Subcutaneous abdominal adipose tissue (tissue), 5 donors: ENCODE measurements at regions not wholly inside any gene's neighbourhood (a gene's known extent, or its start where the extent isn't known, plus 50 kb on each side); places are given as distances from the start of the nearest gene placed in this dataset.

Experiments used
- H3K27ac ChIP-seq: one replicate; pipeline ENCODE4 v1.7.0; 2013; ENCODE audit warnings: low read depth, mild to moderate bottlenecking, inconsistent platforms, low read length, moderate library complexity
- H3K27me3 ChIP-seq, 5 donors: one replicate each; pipeline ENCODE4 v1.7.0; 2013; ENCODE audit warnings: low read length in 5 of 5, inconsistent platforms in 1 of 5; ENCODE audit not compliant: control insufficient read depth in 5 of 5, insufficient read depth in 4 of 5
- H3K36me3 ChIP-seq, 5 donors: one replicate each; pipeline ENCODE4 v1.7.0; 2013; ENCODE audit warnings: low read length in 5 of 5; ENCODE audit not compliant: control insufficient read depth in 5 of 5, insufficient read depth in 5 of 5
- H3K4me1 ChIP-seq, 5 donors: one replicate each; pipeline ENCODE4 v1.7.0; 2013; ENCODE audit warnings: low read length in 5 of 5, mild to moderate bottlenecking in 3 of 5, moderate library complexity in 1 of 5; ENCODE audit not compliant: control insufficient read depth in 5 of 5, insufficient read depth in 5 of 5
- H3K4me3 ChIP-seq, 5 donors: one replicate each; pipeline ENCODE4 v1.7.0; 2013; ENCODE audit warnings: low read length in 5 of 5, low read depth in 1 of 5
- H3K9ac ChIP-seq, 5 donors: one replicate each; pipeline ENCODE4 v1.7.0; 2013; ENCODE audit warnings: low read length in 5 of 5, mild to moderate bottlenecking in 4 of 5, moderate library complexity in 3 of 5
- H3K9me3 ChIP-seq, 5 donors: one replicate each; pipeline ENCODE4 v1.7.0; 2013; ENCODE audit warnings: low read length in 5 of 5; ENCODE audit not compliant: control insufficient read depth in 5 of 5
- donor health status: healthy.
- donor health status: healthy.
- donor health status: healthy.
- donor health status: healthy.
- donor health status: healthy.

- no peak overlapping the region for H3K9ac ChIP-seq
- no peaks in the 10 kb centered on the region for H3K9me3 ChIP-seq
- H3K27me3 ChIP-seq: no peaks in the 10 kb centered on the region
- no peaks in the 10 kb centered on the region for H3K36me3 ChIP-seq
- no peak overlapping the region for H3K4me3 ChIP-seq
- no peaks in the 10 kb centered on the region for H3K4me1 ChIP-seq
- H3K27ac ChIP-seq: no peak overlapping the region
Measured at GRCh38 chr6:126091466-126091865, 105.1 kb downstream of the TRMT11 start.

GRCh38 chr6:126093108-126093507 lies 106.8 kb downstream of the TRMT11 start:
- H3K4me3 ChIP-seq: no peak overlapping the region
- H3K9me3 ChIP-seq: no peaks in the 10 kb centered on the region
- H3K27ac ChIP-seq: no peak overlapping the region
- no peaks in the 10 kb centered on the region for H3K27me3 ChIP-seq
- no peaks in the 10 kb centered on the region for H3K36me3 ChIP-seq
- H3K9ac ChIP-seq: no peak overlapping the region
- no peaks in the 10 kb centered on the region for H3K4me1 ChIP-seq

GRCh38 chr6:126094411-126094810 lies 108.1 kb downstream of the TRMT11 start:
- no peak overlapping the region for H3K4me3 ChIP-seq
- H3K4me1 ChIP-seq: no peaks in the 10 kb centered on the region
- H3K27ac ChIP-seq: no peak overlapping the region
- no peak overlapping the region for H3K9ac ChIP-seq
- H3K27me3 ChIP-seq: no peaks in the 10 kb centered on the region
- H3K9me3 ChIP-seq: no peaks in the 10 kb centered on the region
- H3K36me3 ChIP-seq: no peaks in the 10 kb centered on the region

- H3K9ac ChIP-seq: no peak overlapping the region
- H3K27me3 ChIP-seq: no peaks in the 10 kb centered on the region
- H3K4me3 ChIP-seq: no peak overlapping the region
- H3K4me1 ChIP-seq: no peaks in the 10 kb centered on the region
- H3K27ac ChIP-seq: no peak overlapping the region
- H3K9me3 ChIP-seq: peaks cover 0 to 3% (median 0%) of the 10 kb centered on the region in 5 donors
- peaks cover 0 to 7% (median 0%) of the 10 kb centered on the region in 5 donors for H3K36me3 ChIP-seq
Measured at GRCh38 chr6:126100386-126100785, 114.0 kb downstream of the TRMT11 start.

- peaks cover 0 to 3% (median 0%) of the 10 kb centered on the region in 5 donors for H3K9me3 ChIP-seq
- no peaks in the 10 kb centered on the region for H3K27me3 ChIP-seq
- no peak overlapping the region for H3K4me3 ChIP-seq
- no peak overlapping the region for H3K9ac ChIP-seq
- peaks cover 0 to 7% (median 0%) of the 10 kb centered on the region in 5 donors for H3K36me3 ChIP-seq
- H3K4me1 ChIP-seq: peaks cover 0 to 2% (median 2%) of the 10 kb centered on the region in 5 donors
- H3K27ac ChIP-seq: no peak overlapping the region
Measured at GRCh38 chr6:126102358-126102757, 116.0 kb downstream of the TRMT11 start.

DNA sequence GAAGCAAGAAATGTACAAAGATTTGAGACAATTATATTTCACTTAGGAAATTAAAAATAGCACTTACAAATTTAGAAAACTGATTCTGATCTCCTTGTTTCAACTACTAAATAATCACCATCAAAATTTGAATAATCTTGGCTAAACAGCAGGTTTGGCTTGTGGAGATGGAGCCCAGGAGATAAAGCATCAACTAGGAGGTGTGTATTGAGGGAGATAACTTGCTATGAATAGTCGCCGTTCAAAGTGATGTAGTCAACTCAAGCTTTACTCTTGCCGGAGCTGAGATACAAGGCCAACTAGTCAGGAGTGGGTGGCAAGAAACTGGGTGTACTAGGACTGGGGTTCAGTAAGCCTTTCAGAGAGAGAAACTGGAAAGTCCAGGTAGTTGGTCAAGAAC lies 117.7 kb downstream of the TRMT11 start:
- no peak overlapping the region for H3K9ac ChIP-seq
- H3K9me3 ChIP-seq: peaks cover 0 to 3% (median 0%) of the 10 kb centered on the region in 5 donors
- peaks cover 0 to 11% (median 10%) of the 10 kb centered on the region in 5 donors for H3K4me1 ChIP-seq
- H3K4me3 ChIP-seq: no peak overlapping the region
- H3K27ac ChIP-seq: no peak overlapping the region
- peaks cover 0 to 7% (median 0%) of the 10 kb centered on the region in 5 donors for H3K36me3 ChIP-seq
- no peaks in the 10 kb centered on the region for H3K27me3 ChIP-seq

- Histone ChIP-seq H3K9ac (peak overlapping the region in 2 of 5 donors; percentile 5 to 11), H3K36me3 (peaks cover 0 to 7% (median 0%) of the 10 kb centered on the region in 5 donors), H3K4me3 (peak overlapping the region in 2 of 5 donors; percentile 23), H3K27me3 (no peaks in the 10 kb centered on the region), H3K4me1 (peaks cover 0 to 17% (median 10%) of the 10 kb centered on the region in 5 donors), H3K27ac (no peak overlapping the region), H3K9me3 (peaks cover 0 to 3% (median 0%) of the 10 kb centered on the region in 5 donors)
Measured at GRCh38 chr6:126107475-126108166, 121.3 kb downstream of the TRMT11 start.

DNA sequence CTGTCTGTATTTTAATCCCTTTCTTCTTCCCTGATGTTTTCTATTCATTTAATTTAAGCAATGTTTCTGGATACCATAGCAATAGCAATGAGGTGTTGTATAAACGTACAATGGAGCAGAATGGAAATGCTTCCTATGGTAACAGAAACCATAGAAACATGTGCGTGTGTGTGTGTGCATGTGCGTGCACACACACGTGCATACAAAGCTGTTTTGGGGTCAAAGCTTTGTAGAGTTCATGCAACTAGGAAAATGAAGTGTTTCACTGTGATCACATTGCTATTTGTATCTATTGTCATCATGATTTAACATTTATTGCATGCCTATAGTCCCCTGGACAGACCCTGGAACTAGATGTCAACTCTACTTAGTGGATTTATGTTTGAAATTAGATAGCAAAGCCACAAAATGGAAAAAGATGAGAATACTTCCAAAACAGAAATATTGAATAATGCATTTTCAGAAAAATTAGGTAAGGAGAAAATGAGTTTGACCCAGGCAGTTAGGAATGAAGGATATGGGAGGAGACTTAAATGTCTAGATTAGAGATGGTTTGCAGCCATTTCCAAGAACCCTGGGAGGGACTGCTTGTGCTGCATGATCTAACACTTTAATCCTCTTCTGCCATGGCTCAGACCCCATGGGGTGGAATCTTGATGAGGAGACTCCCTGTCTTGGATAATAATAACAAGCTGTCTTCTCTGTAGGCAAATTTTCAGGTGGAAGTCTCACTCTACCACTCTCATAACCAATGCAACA lies 124.4 kb downstream of the TRMT11 start:
- Histone ChIP-seq H3K9me3 (no peaks in the 10 kb centered on the region), H3K27ac (no peak overlapping the region), H3K9ac (no peak overlapping the region), H3K36me3 (peaks cover 0 to 7% (median 0%) of the 10 kb centered on the region in 5 donors), H3K4me1 (peaks cover 0 to 17% (median 10%) of the 10 kb centered on the region in 5 donors), H3K4me3 (no peak overlapping the region), H3K27me3 (no peaks in the 10 kb centered on the region)

DNA sequence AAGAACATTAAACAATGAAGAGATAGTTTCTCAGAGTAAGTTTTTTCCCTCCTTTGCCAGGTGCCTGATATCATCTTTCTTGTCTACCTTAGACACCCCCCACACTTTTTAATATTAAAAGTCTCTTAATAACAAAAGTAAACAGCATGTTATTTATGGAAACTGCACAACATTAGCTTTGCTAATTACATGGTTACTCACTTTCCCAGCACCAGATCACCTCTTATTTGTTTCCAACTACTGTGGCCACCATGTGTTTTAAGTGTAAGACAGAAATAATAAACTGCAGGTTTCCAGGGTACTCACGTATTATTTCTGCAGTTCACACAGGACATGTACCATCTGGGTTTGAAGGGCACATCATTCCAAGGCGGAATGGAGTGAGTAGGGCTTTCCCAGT lies 125.0 kb downstream of the TRMT11 start:
- Histone ChIP-seq H3K36me3 (peaks cover 0 to 7% (median 0%) of the 10 kb centered on the region in 5 donors), H3K4me1 (peaks cover 0 to 17% (median 10%) of the 10 kb centered on the region in 5 donors), H3K9me3 (no peaks in the 10 kb centered on the region), H3K27me3 (no peaks in the 10 kb centered on the region), H3K4me3 (no peak overlapping the region), H3K9ac (no peak overlapping the region), H3K27ac (no peak overlapping the region)

- peaks cover 0 to 17% (median 10%) of the 10 kb centered on the region in 5 donors for H3K4me1 ChIP-seq
- no peaks in the 10 kb centered on the region for H3K27me3 ChIP-seq
- H3K9ac ChIP-seq: no peak overlapping the region
Measured at GRCh38 chr6:126112171-126112632, 125.9 kb downstream of the TRMT11 start.

More at GRCh38 chr6:126112171-126112632, 125.9 kb downstream of the TRMT11 start:
- H3K9me3 ChIP-seq: no peaks in the 10 kb centered on the region
- H3K4me3 ChIP-seq: no peak overlapping the region
- H3K27ac ChIP-seq: no peak overlapping the region
- H3K36me3 ChIP-seq: peaks cover 0 to 7% (median 0%) of the 10 kb centered on the region in 5 donors
